HFFc6 (cell line): ENCODE measurements at regions not wholly inside any gene's neighbourhood (a gene's known extent, or its start where the extent isn't known, plus 50 kb on each side); places are given as distances from the start of the nearest gene placed in this dataset.

ENCODE experiments used
- DNase-seq: peaks from one replicate; pipeline ENCODE4 v3.0.0-alpha.2; 2018
- H3K27ac Mint-ChIP-seq: 2 replicates; pipeline ENCODE4 v1.8.0; 2020; ENCODE audit warnings: mild to moderate bottlenecking, mixed read lengths
- H3K27me3 Mint-ChIP-seq: 2 replicates; pipeline ENCODE4 v1.8.0; 2021; ENCODE audit warnings: mild to moderate bottlenecking, moderate library complexity, mixed read lengths; ENCODE audit not compliant: insufficient read depth
- H3K36me3 Mint-ChIP-seq: 2 replicates; pipeline ENCODE4 v1.8.0; 2021; ENCODE audit warnings: low read depth, mixed read lengths
- H3K4me1 Mint-ChIP-seq: 2 replicates; pipeline ENCODE4 v1.8.0; 2020; ENCODE audit warnings: low read depth, mixed read lengths
- H3K4me3 Mint-ChIP-seq: 2 replicates; pipeline ENCODE4 v1.8.0; 2020; ENCODE audit warnings: mild to moderate bottlenecking, moderate library complexity, mixed read lengths
- H3K9me3 Mint-ChIP-seq: 2 replicates; pipeline ENCODE4 v1.8.0; 2020; ENCODE audit warnings: mild to moderate bottlenecking, mixed read lengths
- TF ChIP-seq, protein P1 (sequence below): fragments of 200-600 bp; sonication (generic); IDR thresholded peaks from 2 replicates; pipeline ENCODE4 v1.5.0; 2021; ENCODE audit warnings: antibody characterized with exemption, mild to moderate bottlenecking

DNA sequence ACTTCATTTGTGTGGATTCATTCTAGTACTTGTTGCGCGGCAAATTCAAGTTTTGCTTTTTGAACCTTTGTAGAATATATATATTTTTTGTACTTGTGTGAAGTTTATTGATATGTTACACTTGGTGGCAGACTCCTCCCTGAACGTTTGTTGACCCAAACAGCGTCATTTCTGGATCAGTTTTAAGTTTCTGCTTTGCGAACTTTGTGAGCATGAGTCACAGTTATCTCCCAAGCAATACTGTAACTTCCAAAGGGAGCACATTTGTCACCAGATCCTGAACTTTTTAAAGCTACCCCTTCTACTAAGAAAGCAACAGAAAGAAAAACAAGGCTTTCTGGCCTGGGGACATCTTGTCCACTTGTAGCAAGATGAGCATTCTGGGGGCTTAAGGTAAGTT is 74.8 kb upstream of the CACNA2D3 start:
- Mint-ChIP-seq H3K27me3 (peaks cover 3% of the 10 kb centered on the region; the same call in 1 of the 2 replicates), H3K4me3 (no peak overlapping the region), H3K9me3 (peaks cover 34% of the 10 kb centered on the region), H3K27ac (no peak overlapping the region), H3K36me3 (no peaks in the 10 kb centered on the region), H3K4me1 (no peaks in the 10 kb centered on the region)
- TF ChIP-seq, protein P1, sequence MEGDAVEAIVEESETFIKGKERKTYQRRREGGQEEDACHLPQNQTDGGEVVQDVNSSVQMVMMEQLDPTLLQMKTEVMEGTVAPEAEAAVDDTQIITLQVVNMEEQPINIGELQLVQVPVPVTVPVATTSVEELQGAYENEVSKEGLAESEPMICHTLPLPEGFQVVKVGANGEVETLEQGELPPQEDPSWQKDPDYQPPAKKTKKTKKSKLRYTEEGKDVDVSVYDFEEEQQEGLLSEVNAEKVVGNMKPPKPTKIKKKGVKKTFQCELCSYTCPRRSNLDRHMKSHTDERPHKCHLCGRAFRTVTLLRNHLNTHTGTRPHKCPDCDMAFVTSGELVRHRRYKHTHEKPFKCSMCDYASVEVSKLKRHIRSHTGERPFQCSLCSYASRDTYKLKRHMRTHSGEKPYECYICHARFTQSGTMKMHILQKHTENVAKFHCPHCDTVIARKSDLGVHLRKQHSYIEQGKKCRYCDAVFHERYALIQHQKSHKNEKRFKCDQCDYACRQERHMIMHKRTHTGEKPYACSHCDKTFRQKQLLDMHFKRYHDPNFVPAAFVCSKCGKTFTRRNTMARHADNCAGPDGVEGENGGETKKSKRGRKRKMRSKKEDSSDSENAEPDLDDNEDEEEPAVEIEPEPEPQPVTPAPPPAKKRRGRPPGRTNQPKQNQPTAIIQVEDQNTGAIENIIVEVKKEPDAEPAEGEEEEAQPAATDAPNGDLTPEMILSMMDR: no peak
- no peak for DNase-seq

DNA sequence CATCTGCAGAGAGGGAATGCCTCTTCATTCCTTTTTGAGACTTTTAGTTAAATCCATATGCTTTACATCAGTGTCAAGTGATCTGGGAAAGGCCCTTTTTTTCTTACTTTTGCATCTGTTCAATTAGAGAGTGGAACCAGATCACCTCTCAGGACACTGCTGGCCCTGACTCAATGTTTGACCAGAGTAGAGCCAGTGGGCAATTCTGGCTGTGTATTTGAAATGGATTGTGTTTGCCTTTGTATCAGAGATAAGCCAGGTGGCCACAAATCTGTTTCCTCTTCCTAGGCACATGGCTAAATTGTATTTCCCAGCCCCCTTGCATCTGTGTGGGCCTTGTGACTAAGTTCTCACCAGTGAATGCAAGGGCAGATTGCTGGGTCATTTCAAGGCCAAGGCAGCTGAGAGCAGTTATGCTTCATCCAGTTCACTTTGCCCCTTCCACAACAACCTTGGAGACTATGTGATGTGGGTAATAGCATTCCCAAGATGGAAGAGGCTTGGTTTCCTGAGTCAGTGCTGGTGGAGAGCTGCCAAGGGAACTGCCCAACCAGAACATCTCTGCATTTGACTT is 75.6 kb upstream of the CACNA2D3 start:
- Mint-ChIP-seq H3K27me3 (peaks cover 3% of the 10 kb centered on the region; the same call in 1 of the 2 replicates), H3K27ac (no peak overlapping the region), H3K4me3 (no peak overlapping the region), H3K9me3 (peaks cover 30% of the 10 kb centered on the region), H3K4me1 (no peaks in the 10 kb centered on the region), H3K36me3 (no peaks in the 10 kb centered on the region)
- no peak for DNase-seq
- TF ChIP-seq, protein P1: no peak

DNA sequence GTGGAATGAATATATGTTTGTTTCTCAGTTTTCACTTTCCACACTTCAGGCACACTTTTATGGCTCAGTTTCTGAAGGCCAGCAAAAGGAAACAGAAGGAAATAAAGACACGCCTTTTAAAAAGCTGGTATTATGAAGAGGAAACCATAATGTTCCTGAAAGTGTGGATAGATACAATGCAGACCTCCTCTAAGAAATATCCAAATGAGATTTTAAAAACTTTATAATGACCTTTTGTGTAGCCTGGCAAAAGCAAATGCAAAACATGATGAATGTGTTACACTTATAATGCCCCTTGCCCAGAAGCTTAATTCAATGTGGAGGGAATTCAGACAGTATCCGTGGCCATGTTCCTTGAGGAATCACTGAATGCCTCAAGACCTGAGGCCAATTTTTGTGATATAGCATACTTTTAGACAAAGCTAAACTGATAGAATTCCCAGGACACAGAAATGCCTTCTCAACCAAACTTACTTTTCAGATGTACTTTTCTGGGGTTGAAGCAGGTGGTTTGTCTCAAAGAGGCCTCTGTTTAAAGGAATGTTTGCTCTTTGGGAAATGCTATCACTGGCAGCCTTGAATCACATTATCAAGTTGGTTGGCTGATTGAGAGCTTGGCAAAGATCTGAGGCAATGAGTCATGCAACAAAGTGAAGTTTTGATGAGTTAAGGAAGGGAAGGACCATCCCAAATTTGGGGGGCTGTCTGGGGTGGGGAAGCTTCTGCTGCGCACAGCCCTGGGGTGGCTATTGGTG is 77.1 kb upstream of the CACNA2D3 start:
- no peak for DNase-seq
- no peak overlapping the region for H3K4me3 Mint-ChIP-seq
- H3K4me1 Mint-ChIP-seq: no peaks in the 10 kb centered on the region
- H3K9me3 Mint-ChIP-seq: peaks cover 30% of the 10 kb centered on the region
- H3K27ac Mint-ChIP-seq: no peak overlapping the region
- peaks cover under 1% of the 10 kb centered on the region; the same call in 1 of the 2 replicates for H3K27me3 Mint-ChIP-seq
- TF ChIP-seq, protein P1: no peak
- no peaks in the 10 kb centered on the region for H3K36me3 Mint-ChIP-seq

- Mint-ChIP-seq H3K9me3 (peaks cover 39% of the 10 kb centered on the region), H3K27me3 (no peaks in the 10 kb centered on the region), H3K4me1 (no peaks in the 10 kb centered on the region), H3K27ac (no peak overlapping the region), H3K4me3 (no peak overlapping the region), H3K36me3 (no peaks in the 10 kb centered on the region)
- no peak for DNase-seq
- TF ChIP-seq, protein P1: no peak
Measured at GRCh38 chr3:54042259-54042823, 80.0 kb upstream of the CACNA2D3 start.

- no peak overlapping the region for H3K27ac Mint-ChIP-seq
- H3K36me3 Mint-ChIP-seq: no peaks in the 10 kb centered on the region
- H3K4me3 Mint-ChIP-seq: no peak overlapping the region
- TF ChIP-seq, protein P1: no peak
- no peak for DNase-seq
- peaks cover 51% of the 10 kb centered on the region for H3K9me3 Mint-ChIP-seq
- H3K4me1 Mint-ChIP-seq: no peaks in the 10 kb centered on the region
- no peaks in the 10 kb centered on the region for H3K27me3 Mint-ChIP-seq
Measured at GRCh38 chr3:54040476-54040875, 81.9 kb upstream of the CACNA2D3 start.
